ENCODE measurements at regions not wholly inside any gene's neighbourhood (a gene's known extent, or its start where the extent isn't known, plus 50 kb on each side); places are given as distances from the start of the nearest gene placed in this dataset.

GRCh38 chr5:3858524-3858923 is 262.9 kb downstream of the IRX1 start:
- Histone ChIP-seq H4K20me1 (ENCODE audit: control insufficient read depth, insufficient read depth, low read length, poor library complexity, severe bottlenecking) (no peaks in the 10 kb centered on the region), H3K9ac (ENCODE audit: low read length) (no peak overlapping the region), H3K4me2 (replicated peaks; ENCODE audit: low read depth, low read length, poor library complexity, severe bottlenecking) (no peak overlapping the region), H2AFZ (ENCODE audit: insufficient read depth, low read depth, low read length, poor library complexity, severe bottlenecking) (no peak overlapping the region), H3K27ac (ENCODE audit: low read length in 2 of 2) (no peak overlapping the region), H3K4me3 (ENCODE audit: control extremely low read depth in 1 of 5, extremely low read depth in 1 of 5, insufficient read depth in 1 of 5, low read depth in 2 of 5, low read length in 4 of 5) (no peak overlapping the region), H3K79me2 (ENCODE audit: control insufficient read depth, insufficient read depth, low read length) (no peaks in the 10 kb centered on the region), H3K4me1 (ENCODE audit: control insufficient read depth in 2 of 2, insufficient read depth in 2 of 2, low read length in 2 of 2) (no peaks in the 10 kb centered on the region), H3K27me3 (replicated peaks in 1 of 4; ENCODE audit: control extremely low read depth in 1 of 4, control insufficient read depth in 3 of 4, insufficient read depth in 4 of 4, low read length in 3 of 4) (no peaks in the 10 kb centered on the region), H3K9me3 (ENCODE audit: control extremely low read depth in 1 of 3, control insufficient read depth in 2 of 3, insufficient read depth in 1 of 3, low read length in 2 of 3) (peaks cover 0 to 14% (median 0%) of the 10 kb centered on the region in 3 donors), H3K36me3 (replicated peaks in 1 of 2; ENCODE audit: control extremely low read depth in 1 of 2, control insufficient read depth in 1 of 2, extremely low read depth in 1 of 2, insufficient read depth in 2 of 2, low read length in 1 of 2) (no peaks in the 10 kb centered on the region)
- POLR2A ChIA-PET, result no interaction called here
- Mint-ChIP-seq H3K27ac (no peak overlapping the region), H3K27me3 (no peaks in the 10 kb centered on the region), H3K4me1 (no peaks in the 10 kb centered on the region), H3K9me3 (ENCODE audit: insufficient read depth) (no peaks in the 10 kb centered on the region), H3K4me3 (no peak overlapping the region)
- intact Hi-C loops (cut with micrococcal nuclease), result no loop called here
- DNase-seq (no peak), ATAC-seq (ENCODE audit: low read depth) (no peak)
- TF ChIP-seq CTCF (IDR thresholded peaks at IDR 0.05), result no peak
- TF ChIP-seq EZH2 (IDR thresholded peaks at IDR 0.05; ENCODE audit: borderline replicate concordance, insufficient read depth, low read depth, low read length, poor library complexity, severe bottlenecking), result no peak
- WGBS (ENCODE audit: insufficient coverage), result 6% methylated on average over 2 of the region's 4 CpGs
- CTCF ChIA-PET, result no interaction called here

GRCh38 chr5:3862906-3863305 is 267.3 kb downstream of the IRX1 start:
- Histone ChIP-seq H3K4me3 (ENCODE audit: control extremely low read depth in 1 of 5, extremely low read depth in 1 of 5, insufficient read depth in 1 of 5, low read depth in 2 of 5, low read length in 4 of 5) (no peak overlapping the region), H3K9me3 (ENCODE audit: control extremely low read depth in 1 of 3, control insufficient read depth in 2 of 3, insufficient read depth in 1 of 3, low read length in 2 of 3) (peaks cover 0 to 14% (median 0%) of the 10 kb centered on the region in 3 donors), H3K79me2 (ENCODE audit: control insufficient read depth, insufficient read depth, low read length) (no peaks in the 10 kb centered on the region), H3K9ac (ENCODE audit: low read length) (no peak overlapping the region), H4K20me1 (ENCODE audit: control insufficient read depth, insufficient read depth, low read length, poor library complexity, severe bottlenecking) (no peaks in the 10 kb centered on the region), H3K27ac (ENCODE audit: low read length in 2 of 2) (no peak overlapping the region), H3K4me2 (replicated peaks; ENCODE audit: low read depth, low read length, poor library complexity, severe bottlenecking) (no peak overlapping the region), H3K36me3 (replicated peaks in 1 of 2; ENCODE audit: control extremely low read depth in 1 of 2, control insufficient read depth in 1 of 2, extremely low read depth in 1 of 2, insufficient read depth in 2 of 2, low read length in 1 of 2) (no peaks in the 10 kb centered on the region), H3K27me3 (replicated peaks in 1 of 4; ENCODE audit: control extremely low read depth in 1 of 4, control insufficient read depth in 3 of 4, insufficient read depth in 4 of 4, low read length in 3 of 4) (no peaks in the 10 kb centered on the region), H3K4me1 (ENCODE audit: control insufficient read depth in 2 of 2, insufficient read depth in 2 of 2, low read length in 2 of 2) (no peaks in the 10 kb centered on the region), H2AFZ (ENCODE audit: insufficient read depth, low read depth, low read length, poor library complexity, severe bottlenecking) (no peak overlapping the region)
- Mint-ChIP-seq H3K27ac (no peak overlapping the region), H3K4me3 (no peak overlapping the region), H3K9me3 (ENCODE audit: insufficient read depth) (peaks cover 3% of the 10 kb centered on the region), H3K4me1 (no peaks in the 10 kb centered on the region), H3K27me3 (no peaks in the 10 kb centered on the region)
- no peak for TF ChIP-seq EZH2 (IDR thresholded peaks at IDR 0.05; ENCODE audit: borderline replicate concordance, insufficient read depth, low read depth, low read length, poor library complexity, severe bottlenecking)
- TF ChIP-seq CTCF (IDR thresholded peaks at IDR 0.05), result no peak
- intact Hi-C loops (cut with micrococcal nuclease), result no loop called here
- 100% methylated on average over 3 of the region's 4 CpGs for WGBS (ENCODE audit: insufficient coverage)
- CTCF ChIA-PET, result no interaction called here
- ATAC-seq (ENCODE audit: low read depth) (no peak), DNase-seq (no peak)
- POLR2A ChIA-PET, result no interaction called here
